Fibroblast of lung (primary cell): ENCODE measurements at regions not wholly inside any gene's neighbourhood (a gene's known extent, or its start where the extent isn't known, plus 50 kb on each side); places are given as distances from the start of the nearest gene placed in this dataset.

Experiments used
- DNase-seq, 2 donors: peaks; one replicate each; pipeline versions ENCODE4 v3.0.0 to v3.0.0-alpha.2; 2010; ENCODE audit warnings: low read depth in 2 of 2
- H2AFZ ChIP-seq: 2 replicates; pipeline ENCODE4 v1.5.1; 2012; ENCODE audit warnings: low read length, control low read depth, inconsistent platforms
- H3K27ac ChIP-seq: 2 replicates; pipeline ENCODE4 v1.5.1; 2011; ENCODE audit warnings: low read length, control low read depth; ENCODE audit not compliant: insufficient read depth
- H3K27me3 ChIP-seq: 2 replicates; pipeline ENCODE4 v1.5.1; 2011; ENCODE audit warnings: mild to moderate bottlenecking, low read length; ENCODE audit not compliant: control insufficient read depth, insufficient read depth
- H3K36me3 ChIP-seq: 2 replicates; pipeline ENCODE4 v1.5.1; 2011; ENCODE audit warnings: low read length; ENCODE audit not compliant: control insufficient read depth, insufficient read depth
- H3K4me1 ChIP-seq: 2 replicates; pipeline ENCODE4 v1.5.1; 2011; ENCODE audit warnings: low read length; ENCODE audit not compliant: control insufficient read depth, insufficient read depth; ENCODE audit errors: extremely low read depth
- H3K4me2 ChIP-seq: 2 replicates; pipeline ENCODE4 v1.5.1; 2011; ENCODE audit warnings: low read length, control low read depth; ENCODE audit not compliant: insufficient read depth; ENCODE audit errors: extremely low read depth
- H3K4me3 ChIP-seq, 4 experiments: fragments of 200-600 bp in 1 of 4; sonication (generic) in 1 of 4; replicated peaks in 1 of 4; 2 replicates each; pipeline ENCODE4 v1.5.1; 2011 to 2016; ENCODE audit warnings: low read length in 4 of 4, low read depth in 3 of 4, mild to moderate bottlenecking in 3 of 4, control low read depth in 2 of 4, inconsistent platforms in 1 of 4, mixed read lengths in 1 of 4; ENCODE audit not compliant: insufficient read depth in 1 of 4; ENCODE audit errors: control extremely low read depth in 1 of 4
- H3K79me2 ChIP-seq: 2 replicates; pipeline ENCODE4 v1.5.1; 2012; ENCODE audit warnings: mild to moderate bottlenecking, low read length, inconsistent platforms; ENCODE audit not compliant: control insufficient read depth, insufficient read depth
- H3K9ac ChIP-seq: 2 replicates; pipeline ENCODE4 v1.5.1; 2011; ENCODE audit warnings: mild to moderate bottlenecking, low read length, control low read depth; ENCODE audit not compliant: insufficient read depth
- H3K9me3 ChIP-seq: 2 replicates; pipeline ENCODE4 v1.5.1; 2012; ENCODE audit warnings: low read depth, low read length; ENCODE audit not compliant: control insufficient read depth, insufficient read depth
- H4K20me1 ChIP-seq: 2 replicates; pipeline ENCODE4 v1.5.1; 2011; ENCODE audit warnings: low read length; ENCODE audit not compliant: control insufficient read depth, insufficient read depth; ENCODE audit errors: extremely low read depth
- EZH2 ChIP-seq: IDR thresholded peaks from 2 replicates; pipeline ENCODE4 v1.5.1; 2012; ENCODE audit warnings: low read length, control low read depth, mild to moderate bottlenecking; ENCODE audit errors: missing control alignments
- TF ChIP-seq, protein P1 (sequence below), 2 donors: IDR thresholded peaks in 1 of 2; conservative IDR thresholded peaks in 1 of 2; 1 replicate in 1 of 2; 2 replicates in 1 of 2; pipeline ENCODE4 v1.5.1; 2011 to 2012; ENCODE audit warnings: low read length in 2 of 2, control low read depth in 1 of 2, inconsistent platforms in 1 of 2, low read depth in 1 of 2, mild to moderate bottlenecking in 1 of 2

DNA sequence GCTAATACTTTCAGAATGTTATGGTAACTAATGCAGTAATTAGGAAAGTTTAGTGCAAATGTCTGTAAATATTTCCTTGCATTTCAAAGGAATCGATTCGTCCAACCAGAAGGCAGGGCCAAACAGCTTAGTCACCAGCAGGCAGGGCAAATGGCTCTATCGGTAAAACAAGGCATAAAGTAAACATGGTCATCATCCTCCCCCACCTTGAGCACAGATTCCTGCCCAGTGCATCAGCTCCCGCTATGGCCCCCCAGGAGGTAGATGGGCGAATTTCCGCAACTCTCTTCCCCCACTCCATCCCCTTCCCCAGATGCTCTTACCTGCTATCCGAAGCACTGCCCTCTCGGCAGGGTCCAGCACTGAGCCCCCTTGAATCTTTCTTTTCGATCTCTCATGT lies 103.8 kb upstream of the BEND6 start:
- no peaks in the 10 kb centered on the region for H4K20me1 ChIP-seq
- H3K27me3 ChIP-seq: no peaks in the 10 kb centered on the region
- H3K9ac ChIP-seq: peak overlapping the region; percentile 69
- peaks cover 60% of the 10 kb centered on the region for H3K79me2 ChIP-seq
- peak overlapping the region; percentile 76 to 87 (median 78) for H3K4me3 ChIP-seq
- H3K36me3 ChIP-seq: peaks cover 1% of the 10 kb centered on the region
- peak; percentile 46 to 81 for DNase-seq
- H3K4me2 ChIP-seq: peak overlapping the region; percentile 79
- no peak for TF ChIP-seq EZH2
- TF ChIP-seq, protein P1, sequence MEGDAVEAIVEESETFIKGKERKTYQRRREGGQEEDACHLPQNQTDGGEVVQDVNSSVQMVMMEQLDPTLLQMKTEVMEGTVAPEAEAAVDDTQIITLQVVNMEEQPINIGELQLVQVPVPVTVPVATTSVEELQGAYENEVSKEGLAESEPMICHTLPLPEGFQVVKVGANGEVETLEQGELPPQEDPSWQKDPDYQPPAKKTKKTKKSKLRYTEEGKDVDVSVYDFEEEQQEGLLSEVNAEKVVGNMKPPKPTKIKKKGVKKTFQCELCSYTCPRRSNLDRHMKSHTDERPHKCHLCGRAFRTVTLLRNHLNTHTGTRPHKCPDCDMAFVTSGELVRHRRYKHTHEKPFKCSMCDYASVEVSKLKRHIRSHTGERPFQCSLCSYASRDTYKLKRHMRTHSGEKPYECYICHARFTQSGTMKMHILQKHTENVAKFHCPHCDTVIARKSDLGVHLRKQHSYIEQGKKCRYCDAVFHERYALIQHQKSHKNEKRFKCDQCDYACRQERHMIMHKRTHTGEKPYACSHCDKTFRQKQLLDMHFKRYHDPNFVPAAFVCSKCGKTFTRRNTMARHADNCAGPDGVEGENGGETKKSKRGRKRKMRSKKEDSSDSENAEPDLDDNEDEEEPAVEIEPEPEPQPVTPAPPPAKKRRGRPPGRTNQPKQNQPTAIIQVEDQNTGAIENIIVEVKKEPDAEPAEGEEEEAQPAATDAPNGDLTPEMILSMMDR (conservative IDR thresholded peaks at IDR 0.05 in 1 of 2, IDR thresholded peaks at IDR 0.05 in 1 of 2; ENCODE audit: low read depth in 1 of 2, low read length in 2 of 2): no peak
- peak overlapping the region; percentile 89 for H3K27ac ChIP-seq
- no peak overlapping the region for H2AFZ ChIP-seq
- peaks cover 16% of the 10 kb centered on the region for H3K4me1 ChIP-seq
- H3K9me3 ChIP-seq: no peaks in the 10 kb centered on the region

DNA sequence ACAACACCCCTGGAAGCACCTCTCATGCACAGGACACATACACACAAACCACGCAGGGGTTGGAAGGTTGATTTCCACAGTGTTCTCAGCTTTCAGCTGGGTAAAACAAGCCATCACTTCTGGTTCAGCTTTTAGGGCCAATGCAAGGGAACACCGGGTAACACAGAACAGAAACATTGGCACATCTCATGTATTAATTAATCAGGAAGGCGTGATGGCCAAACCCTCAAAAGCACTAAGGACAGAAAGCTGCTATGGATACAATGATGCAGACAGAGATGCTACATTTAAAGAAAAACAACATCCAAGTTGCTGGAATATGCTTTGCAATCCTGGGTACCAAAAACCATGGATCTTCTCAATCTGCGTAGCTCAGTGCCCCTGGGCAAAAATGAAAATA lies 104.3 kb upstream of the BEND6 start:
- H3K79me2 ChIP-seq: peaks cover 63% of the 10 kb centered on the region
- H3K4me1 ChIP-seq: peaks cover 16% of the 10 kb centered on the region
- H3K36me3 ChIP-seq: peaks cover 1% of the 10 kb centered on the region
- peak overlapping the region; percentile 79 for H3K4me2 ChIP-seq
- no peak overlapping the region for H2AFZ ChIP-seq
- H3K4me3 ChIP-seq: peak overlapping the region; percentile 76 to 87 (median 78)
- H3K9me3 ChIP-seq: no peaks in the 10 kb centered on the region
- DNase-seq: no peak
- H3K27me3 ChIP-seq: no peaks in the 10 kb centered on the region
- no peak overlapping the region for H3K9ac ChIP-seq
- no peaks in the 10 kb centered on the region for H4K20me1 ChIP-seq
- TF ChIP-seq, protein P1 (conservative IDR thresholded peaks at IDR 0.05 in 1 of 2, IDR thresholded peaks at IDR 0.05 in 1 of 2; ENCODE audit: low read depth in 1 of 2, low read length in 2 of 2): no peak
- TF ChIP-seq EZH2: no peak
- H3K27ac ChIP-seq: peak overlapping the region; percentile 89

DNA sequence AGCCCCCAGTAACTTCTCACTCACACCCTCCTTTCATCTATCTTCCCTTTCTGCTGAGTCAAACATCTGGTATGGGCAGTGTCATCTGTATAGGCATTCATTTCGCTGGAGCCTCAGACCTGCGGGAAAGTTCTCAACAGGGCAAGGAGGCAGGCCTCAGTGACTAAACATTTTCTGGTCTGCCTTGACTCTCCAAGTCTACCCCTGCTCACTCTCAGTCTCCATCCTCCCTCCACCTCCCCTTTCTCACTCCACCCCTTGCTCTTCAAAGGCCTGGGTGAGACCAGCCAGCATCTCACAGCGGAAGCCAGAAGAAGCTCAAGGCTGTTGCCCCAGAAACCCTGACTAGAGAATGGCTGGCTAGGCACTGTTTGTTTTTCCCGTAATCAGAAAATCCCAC lies 105.0 kb upstream of the BEND6 start:
- peaks cover 67% of the 10 kb centered on the region for H3K79me2 ChIP-seq

More for the DNA sequence above, 105.0 kb upstream of the BEND6 start:
- DNase-seq: peak; percentile 41 to 90
- Histone ChIP-seq H3K4me1 (peaks cover 16% of the 10 kb centered on the region), H4K20me1 (no peaks in the 10 kb centered on the region), H2AFZ (no peak overlapping the region), H3K9ac (no peak overlapping the region), H3K9me3 (no peaks in the 10 kb centered on the region), H3K27ac (peak overlapping the region; percentile 89), H3K4me2 (peak overlapping the region; percentile 79), H3K27me3 (no peaks in the 10 kb centered on the region), H3K4me3 (peak overlapping the region; percentile 76 to 87 (median 78)), H3K36me3 (peaks cover 1% of the 10 kb centered on the region)
- TF ChIP-seq, protein P1 (conservative IDR thresholded peaks at IDR 0.05 in 1 of 2, IDR thresholded peaks at IDR 0.05 in 1 of 2; ENCODE audit: low read depth in 1 of 2, low read length in 2 of 2): no peak
- TF ChIP-seq EZH2: no peak
